GM10266 (cell line): ENCODE measurements at regions not wholly inside any gene's neighbourhood (a gene's known extent, or its start where the extent isn't known, plus 50 kb on each side); places are given as distances from the start of the nearest gene placed in this dataset.
"Not testable (repeated sequence)": the region's sequence is repeated elsewhere in the genome, so short reads cannot be mapped to it uniquely, and the experiment has no call there.

Experiments used
- DNase-seq: peaks from one replicate; pipeline ENCODE4 v3.0.0; 2012; ENCODE audit errors: extremely low spot score
- CTCF ChIP-seq: IDR thresholded peaks from 2 replicates; pipeline ENCODE4 v1.5.1; 2012; ENCODE audit warnings: mild to moderate bottlenecking, low read depth; ENCODE audit not compliant: control insufficient read depth, insufficient read depth; ENCODE audit errors: missing control alignments

- DNase-seq: no peak
- no peak for TF ChIP-seq CTCF
Measured at GRCh38 chr6:139742671-139743070, 368.2 kb upstream of the CITED2 start.

GRCh38 chr6:139738801-139739455 lies 364.5 kb upstream of the CITED2 start:
- TF ChIP-seq CTCF: no peak
- DNase-seq: no peak

- no peak for DNase-seq
- TF ChIP-seq CTCF: no peak
Measured at GRCh38 chr6:139736325-139736906, 362.0 kb upstream of the CITED2 start.

GRCh38 chr6:139732451-139732850 lies 358.0 kb upstream of the CITED2 start:
- no peak for DNase-seq

GRCh38 chr6:139730340-139730974 lies 356.0 kb upstream of the CITED2 start:
- TF ChIP-seq CTCF: no peak
- DNase-seq: no peak

More at GRCh38 chr6:139732451-139732850, 358.0 kb upstream of the CITED2 start:
- TF ChIP-seq CTCF: no peak

- no peak for TF ChIP-seq CTCF
- no peak for DNase-seq
Measured at GRCh38 chr6:139728876-139729427, 354.5 kb upstream of the CITED2 start.

GRCh38 chr6:139726272-139726671 lies 351.8 kb upstream of the CITED2 start:
- not testable (repeated sequence) for DNase-seq
